NB4 (cell line): ENCODE measurements at regions not wholly inside any gene's neighbourhood (a gene's known extent, or its start where the extent isn't known, plus 50 kb on each side); places are given as distances from the start of the nearest gene placed in this dataset.

Experiments used
- POLR2A ChIP-seq: IDR thresholded peaks from 2 replicates; pipeline ENCODE4 v1.6.1; 2011; ENCODE audit warnings: mild to moderate bottlenecking; ENCODE audit not compliant: insufficient read length; ENCODE audit errors: extremely low read depth
- TF ChIP-seq, protein P1 (sequence below): IDR thresholded peaks from one replicate; pipeline ENCODE4 v1.5.1; 2012; ENCODE audit warnings: low read depth, low read length
- TF ChIP-seq, protein P2 (sequence below): IDR thresholded peaks from 2 replicates; pipeline ENCODE4 v1.6.1; 2011; ENCODE audit warnings: low read depth, low read length

DNA sequence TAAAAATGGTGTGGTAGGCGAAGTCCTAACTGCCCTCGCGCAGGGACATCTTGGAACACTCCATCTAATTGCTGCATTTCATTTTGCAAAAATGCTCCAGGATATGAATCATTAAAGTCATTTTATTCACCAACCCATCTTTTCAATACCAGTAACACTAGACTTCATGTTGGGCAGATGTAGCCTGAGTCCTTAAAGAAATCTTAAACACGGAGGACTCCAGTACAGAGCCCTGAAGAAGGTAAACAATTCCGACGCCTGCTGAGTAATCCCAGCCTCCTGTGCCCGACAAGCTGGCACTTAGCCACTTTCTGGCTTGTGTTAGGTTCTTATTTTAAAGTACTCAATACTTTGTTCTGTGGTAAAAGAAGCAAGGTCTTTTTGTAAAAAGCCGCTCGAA, 58.0 kb upstream of the IRS2 start:
- no peak for TF ChIP-seq POLR2A
- TF ChIP-seq, protein P1, sequence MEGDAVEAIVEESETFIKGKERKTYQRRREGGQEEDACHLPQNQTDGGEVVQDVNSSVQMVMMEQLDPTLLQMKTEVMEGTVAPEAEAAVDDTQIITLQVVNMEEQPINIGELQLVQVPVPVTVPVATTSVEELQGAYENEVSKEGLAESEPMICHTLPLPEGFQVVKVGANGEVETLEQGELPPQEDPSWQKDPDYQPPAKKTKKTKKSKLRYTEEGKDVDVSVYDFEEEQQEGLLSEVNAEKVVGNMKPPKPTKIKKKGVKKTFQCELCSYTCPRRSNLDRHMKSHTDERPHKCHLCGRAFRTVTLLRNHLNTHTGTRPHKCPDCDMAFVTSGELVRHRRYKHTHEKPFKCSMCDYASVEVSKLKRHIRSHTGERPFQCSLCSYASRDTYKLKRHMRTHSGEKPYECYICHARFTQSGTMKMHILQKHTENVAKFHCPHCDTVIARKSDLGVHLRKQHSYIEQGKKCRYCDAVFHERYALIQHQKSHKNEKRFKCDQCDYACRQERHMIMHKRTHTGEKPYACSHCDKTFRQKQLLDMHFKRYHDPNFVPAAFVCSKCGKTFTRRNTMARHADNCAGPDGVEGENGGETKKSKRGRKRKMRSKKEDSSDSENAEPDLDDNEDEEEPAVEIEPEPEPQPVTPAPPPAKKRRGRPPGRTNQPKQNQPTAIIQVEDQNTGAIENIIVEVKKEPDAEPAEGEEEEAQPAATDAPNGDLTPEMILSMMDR = no peak
- TF ChIP-seq, protein P2, sequence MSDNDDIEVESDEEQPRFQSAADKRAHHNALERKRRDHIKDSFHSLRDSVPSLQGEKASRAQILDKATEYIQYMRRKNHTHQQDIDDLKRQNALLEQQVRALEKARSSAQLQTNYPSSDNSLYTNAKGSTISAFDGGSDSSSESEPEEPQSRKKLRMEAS = no peak
